HepG2 (cell line): ENCODE measurements at regions not wholly inside any gene's neighbourhood (a gene's known extent, or its start where the extent isn't known, plus 50 kb on each side); places are given as distances from the start of the nearest gene placed in this dataset.

Experiments used
- KDM1A ChIP-seq: IDR thresholded peaks from 2 replicates; pipeline ENCODE4 v1.6.1; 2016; ENCODE audit warnings: missing compliant biosample characterization
- SMARCC2 ChIP-seq: fragments of 450-650 bp; IDR thresholded peaks from 2 replicates; pipeline ENCODE4 v1.6.1; 2017; ENCODE audit warnings: antibody characterized with exemption, mild to moderate bottlenecking
- SOX6 ChIP-seq, 2 experiments: fragments of 450-650 bp in 1 of 2; sonication (generic) in 1 of 2; formaldehyde crosslinking in 1 of 2; IDR thresholded peaks; 2 replicates each; pipeline versions ENCODE4 v1.4.0 to v1.6.1; 2017 to 2020; ENCODE audit warnings: antibody characterized with exemption in 1 of 2, mild to moderate bottlenecking in 1 of 2, missing genetic modification reagents in 1 of 2
- YEATS4 ChIP-seq: sonication (generic); formaldehyde crosslinking; IDR thresholded peaks from 2 replicates; pipeline ENCODE4 v1.4.0; 2020; ENCODE audit warnings: missing genetic modification reagents, borderline replicate concordance
- ZNF10 ChIP-seq: sonication (generic); formaldehyde crosslinking; IDR thresholded peaks from 2 replicates; pipeline ENCODE4 v1.4.0; 2020; ENCODE audit warnings: mild to moderate bottlenecking, low read depth, missing genetic modification reagents, borderline replicate concordance
- ZNF232 ChIP-seq: sonication (generic); formaldehyde crosslinking; IDR thresholded peaks from 2 replicates; pipeline ENCODE4 v1.4.0; 2020; ENCODE audit warnings: missing genetic modification reagents, borderline replicate concordance
- ZSCAN30 ChIP-seq: sonication (generic); formaldehyde crosslinking; IDR thresholded peaks from 2 replicates; pipeline ENCODE4 v1.5.0; 2020; ENCODE audit warnings: mild to moderate bottlenecking, missing genetic modification reagents
- TF ChIP-seq, protein P1 (sequence below): sonication (generic); formaldehyde crosslinking; IDR thresholded peaks from 2 replicates; pipeline ENCODE4 v1.4.0; 2020; ENCODE audit warnings: mild to moderate bottlenecking, missing genetic modification reagents

DNA sequence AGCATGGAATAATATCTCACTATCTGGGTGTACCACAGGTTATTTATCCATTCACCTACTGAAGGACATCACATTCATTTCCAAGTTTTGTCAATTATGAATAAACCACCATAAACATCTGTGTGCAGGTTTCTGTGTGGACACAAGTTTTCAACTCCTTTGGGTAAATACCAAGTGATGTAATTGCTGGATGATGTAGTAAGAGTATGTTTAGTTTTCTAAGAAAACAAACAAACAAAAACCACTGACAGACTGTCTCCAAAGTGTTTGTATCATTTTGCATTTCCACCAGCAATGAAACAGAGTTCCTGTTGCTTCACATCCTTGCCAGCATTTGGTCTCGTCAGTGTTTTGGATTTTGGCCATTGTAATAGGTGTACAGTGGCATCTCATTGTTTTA lies 435.7 kb upstream of the PROX1 start:
- TF ChIP-seq YEATS4 (CRISPR knock-in tag) (no peak), KDM1A (CRISPR knock-in tag) (no peak), SMARCC2 (no peak), SOX6 (IDR thresholded peaks at IDR 0.05) (no peak), SOX6 (CRISPR knock-in tag; IDR thresholded peaks at IDR 0.05) (no peak), ZNF232 (CRISPR knock-in tag) (no peak), ZNF10 (CRISPR knock-in tag) (no peak), ZSCAN30 (no peak)
- TF ChIP-seq, protein P1, sequence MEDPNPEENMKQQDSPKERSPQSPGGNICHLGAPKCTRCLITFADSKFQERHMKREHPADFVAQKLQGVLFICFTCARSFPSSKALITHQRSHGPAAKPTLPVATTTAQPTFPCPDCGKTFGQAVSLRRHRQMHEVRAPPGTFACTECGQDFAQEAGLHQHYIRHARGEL (CRISPR knock-in tag), result no peak
